Tibial nerve (tissue), 4 donors: ENCODE measurements at regions not wholly inside any gene's neighbourhood (a gene's known extent, or its start where the extent isn't known, plus 50 kb on each side); places are given as distances from the start of the nearest gene placed in this dataset.
"Not testable (repeated sequence)": the region's sequence is repeated elsewhere in the genome, so short reads cannot be mapped to it uniquely, and the experiment has no call there.

ENCODE experiments used
- DNase-seq, 2 donors: peaks; one replicate each; pipeline ENCODE4 v3.0.0-alpha.2; 2019; ENCODE audit warnings: low spot score in 2 of 2
- H3K27ac ChIP-seq, 4 donors: fragments of 200-600 bp; sonication (generic) in 3 of 4; one replicate each; pipeline ENCODE4 v1.5.1; 2017 to 2019; ENCODE audit warnings: mild to moderate bottlenecking in 1 of 4
- H3K27me3 ChIP-seq, 2 donors: fragments of 200-600 bp; sonication (generic) in 1 of 2; one replicate each; pipeline versions ENCODE4 v1.5.1 to v1.6.0; 2017 to 2019
- H3K36me3 ChIP-seq, 3 donors: fragments of 200-600 bp; sonication (generic); one replicate each; pipeline ENCODE4 v1.5.1; 2018 to 2019
- H3K4me1 ChIP-seq, 4 donors: fragments of 200-600 bp; sonication (generic) in 3 of 4; one replicate each; pipeline ENCODE4 v1.5.1; 2017 to 2019
- H3K4me3 ChIP-seq, 4 donors: fragments of 200-600 bp; sonication (generic) in 3 of 4; one replicate each; pipeline ENCODE4 v1.5.1; 2017 to 2019; ENCODE audit warnings: mild to moderate bottlenecking in 1 of 4, moderate library complexity in 1 of 4
- H3K9me3 ChIP-seq, 4 donors: fragments of 200-600 bp; sonication (generic) in 3 of 4; one replicate each; pipeline ENCODE4 v1.5.1; 2017 to 2019
- CTCF ChIP-seq, 5 experiments: fragments of 200-600 bp in 3 of 5; fragments of 450-650 bp in 2 of 5; sonication (generic) in 3 of 5; IDR thresholded peaks; one replicate each; pipeline ENCODE4 v1.5.1; 2016 to 2019; ENCODE audit warnings: antibody characterized with exemption in 5 of 5, mild to moderate bottlenecking in 3 of 5, moderate library complexity in 2 of 5
- EP300 ChIP-seq, 2 donors: sonication (generic); formaldehyde crosslinking; IDR thresholded peaks; one replicate each; pipeline ENCODE4 v1.6.1; 2017; ENCODE audit warnings: antibody characterized with exemption in 2 of 2, mild to moderate bottlenecking in 1 of 2
- POLR2A ChIP-seq, 2 donors: fragments of 450-650 bp; IDR thresholded peaks; one replicate each; pipeline ENCODE4 v1.6.1; 2017; ENCODE audit warnings: antibody characterized with exemption in 2 of 2, mild to moderate bottlenecking in 2 of 2, moderate library complexity in 2 of 2
- WGBS, 2 donors: methylation state at CpG; one replicate each; pipeline ENCODE4 v1.1.5; 2018; 5-methylcytosine and 5-hydroxymethylcytosine counted together

- 74 to 81% methylated on average over 3 of the region's 3 CpGs for WGBS, 2 donors
- H3K4me1 ChIP-seq, result peaks cover 0 to 25% (median 16%) of the 10 kb centered on the region in 4 donors
- H3K4me3 ChIP-seq, result no peak overlapping the region
- no peak overlapping the region for H3K27ac ChIP-seq
- H3K36me3 ChIP-seq, result no peaks in the 10 kb centered on the region
- TF ChIP-seq EP300 (IDR thresholded peaks at IDR 0.05) (no peak), POLR2A (IDR thresholded peaks at IDR 0.05) (no peak), CTCF (IDR thresholded peaks at IDR 0.05) (no peak)
- no peaks in the 10 kb centered on the region for H3K9me3 ChIP-seq
- no peaks in the 10 kb centered on the region for H3K27me3 ChIP-seq
- no peak for DNase-seq
These were observed 76.9 kb upstream of the TOP3B start for GRCh38 chr22:22059291-22060002.

- H3K36me3 ChIP-seq, result no peaks in the 10 kb centered on the region
- H3K9me3 ChIP-seq, result no peaks in the 10 kb centered on the region
- WGBS, 2 donors, result 50 to 52% methylated on average over 4 of the region's 4 CpGs
- TF ChIP-seq EP300 (IDR thresholded peaks at IDR 0.05), result no peak
- DNase-seq, result no peak
- H3K27ac ChIP-seq, result no peak overlapping the region
- no peaks in the 10 kb centered on the region for H3K27me3 ChIP-seq
- no peak overlapping the region for H3K4me3 ChIP-seq
- peaks cover 0 to 25% (median 16%) of the 10 kb centered on the region in 4 donors for H3K4me1 ChIP-seq
These were observed 76.2 kb upstream of the TOP3B start for GRCh38 chr22:22058633-22059290.

GRCh38 chr22:22057617-22058378, 75.2 kb upstream of the TOP3B start:
- Histone ChIP-seq H3K9me3 (no peaks in the 10 kb centered on the region), H3K4me3 (no peak overlapping the region), H3K4me1 (peaks cover 0 to 25% (median 16%) of the 10 kb centered on the region in 4 donors), H3K27ac (no peak overlapping the region), H3K27me3 (no peaks in the 10 kb centered on the region), H3K36me3 (no peaks in the 10 kb centered on the region)
- 85 to 98% methylated on average over 3 to 5 of the region's 5 CpGs for WGBS, 2 donors
- no peak for DNase-seq
- TF ChIP-seq CTCF (IDR thresholded peaks at IDR 0.05), result no peak
- no peak for TF ChIP-seq POLR2A (IDR thresholded peaks at IDR 0.05)
- TF ChIP-seq EP300 (IDR thresholded peaks at IDR 0.05), result no peak

- H3K4me1 ChIP-seq, result peaks cover 0 to 21% (median 14%) of the 10 kb centered on the region in 4 donors
- DNase-seq, H3K27me3 ChIP-seq, H3K36me3 ChIP-seq, H3K27ac ChIP-seq, H3K4me3 ChIP-seq, H3K9me3 ChIP-seq: not testable (repeated sequence)
- WGBS, 2 donors, result 74% methylated on average over 13 to 14 of the region's 14 CpGs
These were observed 74.4 kb upstream of the TOP3B start for GRCh38 chr22:22056809-22057594.

- H3K27ac ChIP-seq, H3K4me3 ChIP-seq, DNase-seq, H3K27me3 ChIP-seq, H3K36me3 ChIP-seq, H3K4me1 ChIP-seq, H3K9me3 ChIP-seq: not testable (repeated sequence)
- 78 to 84% methylated on average over 3 of the region's 3 CpGs for WGBS, 2 donors
These were observed 70.1 kb upstream of the TOP3B start for GRCh38 chr22:22052548-22053139.

GRCh38 chr22:22051032-22051431, 68.4 kb upstream of the TOP3B start:
- not testable (repeated sequence) for H3K27ac ChIP-seq, H3K4me1 ChIP-seq, H3K27me3 ChIP-seq, H3K9me3 ChIP-seq, DNase-seq, H3K4me3 ChIP-seq, H3K36me3 ChIP-seq
- 46 to 64% methylated on average over 2 of the region's 2 CpGs for WGBS, 2 donors
